ENCODE measurements at regions not wholly inside any gene's neighbourhood (a gene's known extent, or its start where the extent isn't known, plus 50 kb on each side); places are given as distances from the start of the nearest gene placed in this dataset.

- Mint-ChIP-seq H3K4me1 (ENCODE audit: low read depth) (no peaks in the 10 kb centered on the region), H3K27ac (no peak overlapping the region)
Measured at GRCh38 chr3:174414902-174415301, 444.2 kb upstream of the NAALADL2 start.

GRCh38 chr3:174417573-174417972 lies 441.6 kb upstream of the NAALADL2 start:
- no peak overlapping the region for H3K27ac Mint-ChIP-seq
- DNase-seq = no peak
- no peak overlapping the region for H3K4me3 Mint-ChIP-seq
- no peaks in the 10 kb centered on the region for H3K36me3 Mint-ChIP-seq (ENCODE audit: low read depth)
- no peaks in the 10 kb centered on the region for H3K27me3 Mint-ChIP-seq (ENCODE audit: insufficient read depth)
- H3K9me3 Mint-ChIP-seq = no peaks in the 10 kb centered on the region
- TF ChIP-seq CTCF (IDR thresholded peaks at IDR 0.05) = no peak
- no peaks in the 10 kb centered on the region for H3K4me1 Mint-ChIP-seq (ENCODE audit: low read depth)

More at GRCh38 chr3:174414902-174415301, 444.2 kb upstream of the NAALADL2 start:
- TF ChIP-seq CTCF (IDR thresholded peaks at IDR 0.05) = no peak
- no peaks in the 10 kb centered on the region for H3K27me3 Mint-ChIP-seq (ENCODE audit: insufficient read depth)
- H3K36me3 Mint-ChIP-seq (ENCODE audit: low read depth) = no peaks in the 10 kb centered on the region
- H3K9me3 Mint-ChIP-seq = no peaks in the 10 kb centered on the region
- no peak for DNase-seq
- H3K4me3 Mint-ChIP-seq = no peak overlapping the region

- Mint-ChIP-seq H3K9me3 (no peaks in the 10 kb centered on the region), H3K36me3 (ENCODE audit: low read depth) (no peaks in the 10 kb centered on the region), H3K27me3 (ENCODE audit: insufficient read depth) (no peaks in the 10 kb centered on the region), H3K27ac (no peak overlapping the region), H3K4me1 (ENCODE audit: low read depth) (no peaks in the 10 kb centered on the region), H3K4me3 (no peak overlapping the region)
- no peak for DNase-seq
- TF ChIP-seq CTCF (IDR thresholded peaks at IDR 0.05) = no peak
Measured at GRCh38 chr3:174419216-174419615, 439.9 kb upstream of the NAALADL2 start.

GRCh38 chr3:174423936-174424335 lies 435.2 kb upstream of the NAALADL2 start:
- Mint-ChIP-seq H3K4me1 (ENCODE audit: low read depth) (no peaks in the 10 kb centered on the region), H3K4me3 (no peak overlapping the region), H3K27ac (no peak overlapping the region), H3K36me3 (ENCODE audit: low read depth) (no peaks in the 10 kb centered on the region), H3K9me3 (no peaks in the 10 kb centered on the region), H3K27me3 (ENCODE audit: insufficient read depth) (no peaks in the 10 kb centered on the region)
- no peak for TF ChIP-seq CTCF (IDR thresholded peaks at IDR 0.05)
- DNase-seq = no peak

GRCh38 chr3:174424656-174425055 lies 434.5 kb upstream of the NAALADL2 start:
- TF ChIP-seq CTCF (IDR thresholded peaks at IDR 0.05) = no peak
- no peaks in the 10 kb centered on the region for H3K36me3 Mint-ChIP-seq (ENCODE audit: low read depth)
- H3K27ac Mint-ChIP-seq = no peak overlapping the region
- H3K9me3 Mint-ChIP-seq = no peaks in the 10 kb centered on the region
- no peak for DNase-seq
- H3K4me3 Mint-ChIP-seq = no peak overlapping the region
- H3K4me1 Mint-ChIP-seq (ENCODE audit: low read depth) = no peaks in the 10 kb centered on the region
- no peaks in the 10 kb centered on the region for H3K27me3 Mint-ChIP-seq (ENCODE audit: insufficient read depth)

- no peak overlapping the region for H3K27ac Mint-ChIP-seq
- TF ChIP-seq CTCF (IDR thresholded peaks at IDR 0.05) = no peak
- H3K4me3 Mint-ChIP-seq = no peak overlapping the region
- H3K27me3 Mint-ChIP-seq (ENCODE audit: insufficient read depth) = no peaks in the 10 kb centered on the region
- no peaks in the 10 kb centered on the region for H3K36me3 Mint-ChIP-seq (ENCODE audit: low read depth)
- no peak for DNase-seq
- H3K4me1 Mint-ChIP-seq (ENCODE audit: low read depth) = no peaks in the 10 kb centered on the region
- H3K9me3 Mint-ChIP-seq = no peaks in the 10 kb centered on the region
Measured at GRCh38 chr3:174425422-174425821, 433.7 kb upstream of the NAALADL2 start.
